ENCODE measurements at regions not wholly inside any gene's neighbourhood (a gene's known extent, or its start where the extent isn't known, plus 50 kb on each side); places are given as distances from the start of the nearest gene placed in this dataset.
"Not testable (repeated sequence)": the region's sequence is repeated elsewhere in the genome, so short reads cannot be mapped to it uniquely, and the experiment has no call there.

GRCh38 chrX:125137521-125137920, 182.2 kb upstream of the TEX13C start:
- Histone ChIP-seq H3K4me1 (no peaks in the 10 kb centered on the region), H3K27ac (no peak overlapping the region), H3K4me3 (no peak overlapping the region), H3K36me3 (no peaks in the 10 kb centered on the region), H3K9me3 (no peaks in the 10 kb centered on the region), H3K27me3 (no peaks in the 10 kb centered on the region)
- 67 to 81% methylated on average over 1 of the region's 1 CpG for WGBS, 2 donors
- no peak for TF ChIP-seq POLR2A (IDR thresholded peaks at IDR 0.05)
- TF ChIP-seq, protein P1, sequence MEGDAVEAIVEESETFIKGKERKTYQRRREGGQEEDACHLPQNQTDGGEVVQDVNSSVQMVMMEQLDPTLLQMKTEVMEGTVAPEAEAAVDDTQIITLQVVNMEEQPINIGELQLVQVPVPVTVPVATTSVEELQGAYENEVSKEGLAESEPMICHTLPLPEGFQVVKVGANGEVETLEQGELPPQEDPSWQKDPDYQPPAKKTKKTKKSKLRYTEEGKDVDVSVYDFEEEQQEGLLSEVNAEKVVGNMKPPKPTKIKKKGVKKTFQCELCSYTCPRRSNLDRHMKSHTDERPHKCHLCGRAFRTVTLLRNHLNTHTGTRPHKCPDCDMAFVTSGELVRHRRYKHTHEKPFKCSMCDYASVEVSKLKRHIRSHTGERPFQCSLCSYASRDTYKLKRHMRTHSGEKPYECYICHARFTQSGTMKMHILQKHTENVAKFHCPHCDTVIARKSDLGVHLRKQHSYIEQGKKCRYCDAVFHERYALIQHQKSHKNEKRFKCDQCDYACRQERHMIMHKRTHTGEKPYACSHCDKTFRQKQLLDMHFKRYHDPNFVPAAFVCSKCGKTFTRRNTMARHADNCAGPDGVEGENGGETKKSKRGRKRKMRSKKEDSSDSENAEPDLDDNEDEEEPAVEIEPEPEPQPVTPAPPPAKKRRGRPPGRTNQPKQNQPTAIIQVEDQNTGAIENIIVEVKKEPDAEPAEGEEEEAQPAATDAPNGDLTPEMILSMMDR (IDR thresholded peaks at IDR 0.05): no peak
- intact Hi-C loops (cut with DNase I): no loop called here
- no peak for DNase-seq

- no peak for DNase-seq
- TF ChIP-seq, protein P1 (IDR thresholded peaks at IDR 0.05): no peak
- TF ChIP-seq POLR2A (IDR thresholded peaks at IDR 0.05): no peak
- no peaks in the 10 kb centered on the region for H3K9me3 ChIP-seq
- H3K4me1 ChIP-seq: no peaks in the 10 kb centered on the region
- no peaks in the 10 kb centered on the region for H3K36me3 ChIP-seq
- intact Hi-C loops (cut with DNase I): no loop called here
- H3K27me3 ChIP-seq: no peaks in the 10 kb centered on the region
- no peak overlapping the region for H3K4me3 ChIP-seq
- no peak overlapping the region for H3K27ac ChIP-seq
- WGBS, 2 donors: 26 to 60% methylated on average over 2 of the region's 2 CpGs
These were observed 169.4 kb upstream of the TEX13C start for GRCh38 chrX:125150231-125150630.

- Histone ChIP-seq H3K36me3 (no peaks in the 10 kb centered on the region), H3K27ac (no peak overlapping the region), H3K4me3 (no peak overlapping the region), H3K9me3 (no peaks in the 10 kb centered on the region), H3K27me3 (no peaks in the 10 kb centered on the region), H3K4me1 (no peaks in the 10 kb centered on the region)
- no peak for DNase-seq
- TF ChIP-seq, protein P1 (IDR thresholded peaks at IDR 0.05): no peak
- no peak for TF ChIP-seq POLR2A (IDR thresholded peaks at IDR 0.05)
- intact Hi-C loops (cut with DNase I): no loop called here
- 70 to 89% methylated on average over 3 of the region's 3 CpGs for WGBS, 2 donors
These were observed 168.5 kb upstream of the TEX13C start for GRCh38 chrX:125151146-125151545.

DNA sequence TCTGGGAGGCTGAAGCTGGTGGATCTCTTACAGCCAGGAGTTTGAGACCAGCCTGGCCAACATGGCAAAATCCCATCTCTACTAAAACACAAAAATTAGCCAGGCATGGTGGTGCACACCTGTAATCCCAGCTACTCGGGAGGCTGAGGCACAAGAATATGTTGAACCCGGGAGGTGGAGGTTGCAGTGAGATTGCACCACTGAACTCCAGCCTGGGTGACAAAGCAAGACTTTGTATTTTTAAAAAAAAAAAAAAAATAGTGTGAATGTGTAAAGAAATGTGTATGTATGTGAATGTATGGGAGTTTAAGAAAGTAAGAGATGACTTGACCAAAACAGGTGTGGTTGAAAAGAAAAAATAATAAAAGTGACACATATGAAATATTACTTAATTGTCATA, 167.7 kb upstream of the TEX13C start:
- Histone ChIP-seq H3K27me3 (no peaks in the 10 kb centered on the region), H3K27ac (no peak overlapping the region), H3K4me3 (no peak overlapping the region), H3K36me3 (no peaks in the 10 kb centered on the region), H3K9me3 (no peaks in the 10 kb centered on the region), H3K4me1 (no peaks in the 10 kb centered on the region)
- intact Hi-C loops (cut with DNase I): no loop called here
- TF ChIP-seq, protein P1 (IDR thresholded peaks at IDR 0.05): no peak
- TF ChIP-seq POLR2A (IDR thresholded peaks at IDR 0.05): no peak
- DNase-seq: no peak
- WGBS, 2 donors: 82% methylated on average over 2 of the region's 2 CpGs; no CpG with 5 or more reads in 1 of the 2 donors

- WGBS, 2 donors: 31 to 37% methylated on average over 2 of the region's 2 CpGs
- H3K36me3 ChIP-seq: no peaks in the 10 kb centered on the region
- DNase-seq: no peak
- H3K27ac ChIP-seq: no peak overlapping the region
- no peaks in the 10 kb centered on the region for H3K9me3 ChIP-seq
- no peaks in the 10 kb centered on the region for H3K4me1 ChIP-seq
- TF ChIP-seq, protein P1 (IDR thresholded peaks at IDR 0.05): no peak
- no peak for TF ChIP-seq POLR2A (IDR thresholded peaks at IDR 0.05)
- no peaks in the 10 kb centered on the region for H3K27me3 ChIP-seq
- intact Hi-C loops (cut with DNase I): no loop called here
- no peak overlapping the region for H3K4me3 ChIP-seq
These were observed 166.1 kb upstream of the TEX13C start for GRCh38 chrX:125153621-125154020.

- H3K36me3 ChIP-seq; DNase-seq; H3K9me3 ChIP-seq; intact Hi-C loops (cut with DNase I); H3K27me3 ChIP-seq; H3K4me1 ChIP-seq; H3K4me3 ChIP-seq; H3K27ac ChIP-seq: not testable (repeated sequence)
- 82 to 94% methylated on average over 14 to 19 of the region's 32 CpGs for WGBS, 2 donors
These were observed 165.1 kb upstream of the TEX13C start for GRCh38 chrX:125154288-125155257.

DNA sequence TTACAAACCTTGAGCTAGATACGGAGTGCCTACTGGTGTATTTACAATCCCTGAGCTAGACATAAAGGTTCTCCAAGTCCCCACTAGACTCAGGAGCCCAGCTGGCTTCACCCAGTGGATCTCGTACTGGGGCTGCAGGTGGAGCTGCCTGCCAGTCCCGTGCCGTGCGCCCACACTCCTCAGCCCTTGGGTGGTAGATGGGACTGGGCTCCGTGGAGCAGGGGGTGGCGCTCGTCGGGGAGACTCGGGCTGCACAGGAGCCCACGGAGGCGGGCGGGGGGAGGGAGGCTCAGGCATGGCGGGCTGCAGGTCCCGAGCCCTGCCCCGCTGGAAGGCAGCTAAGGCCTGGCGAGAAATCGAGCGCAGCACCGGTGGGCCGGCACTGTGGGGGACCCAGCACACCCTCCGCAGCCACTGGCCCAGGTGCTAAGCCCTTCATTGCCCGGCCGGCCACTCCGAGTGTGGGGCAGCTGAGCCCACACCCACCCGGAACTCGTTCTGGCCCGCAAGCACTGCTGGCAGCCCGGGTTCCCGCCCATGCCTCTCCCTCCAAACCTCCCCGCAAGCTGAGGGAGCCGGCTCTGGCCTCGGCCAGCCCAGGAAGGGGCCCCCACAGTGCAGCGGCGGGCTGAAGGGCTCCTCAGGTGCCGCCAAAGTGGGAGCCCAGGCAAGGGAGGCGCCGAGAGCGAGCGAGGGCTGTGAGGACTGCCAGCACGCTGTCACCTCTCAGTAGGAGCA, 164.2 kb upstream of the TEX13C start:
- H3K27ac ChIP-seq; H3K27me3 ChIP-seq; H3K4me1 ChIP-seq; DNase-seq; H3K4me3 ChIP-seq; intact Hi-C loops (cut with DNase I); H3K9me3 ChIP-seq; H3K36me3 ChIP-seq: not testable (repeated sequence)
- WGBS, 2 donors: 90% methylated on average over 6 of the region's 41 CpGs; no CpG with 5 or more reads in 1 of the 2 donors

Data from esophagus squamous epithelium (tissue), 5 donors.